ENCODE measurements at regions not wholly inside any gene's neighbourhood (a gene's known extent, or its start where the extent isn't known, plus 50 kb on each side); places are given as distances from the start of the nearest gene placed in this dataset.

DNA sequence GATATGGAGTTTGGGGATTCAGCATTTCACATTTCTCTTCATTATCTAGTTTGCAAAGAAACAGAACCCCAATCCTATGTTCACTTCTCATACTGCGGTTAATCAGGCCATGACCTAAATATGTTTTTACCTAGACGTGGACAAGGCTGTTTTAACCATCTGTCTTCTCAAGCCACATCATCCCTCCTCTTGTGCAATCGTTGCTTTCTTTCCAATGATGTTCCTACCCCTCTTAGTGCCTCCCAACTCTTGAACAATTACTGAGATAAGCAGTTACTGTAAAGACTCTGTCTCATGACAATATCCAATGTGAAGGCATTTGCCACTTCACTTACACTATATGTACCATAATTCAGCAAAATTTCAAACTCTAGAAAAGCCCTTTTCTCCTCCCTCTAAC, 406.2 kb downstream of the LIG4 start (continued):
- TF ChIP-seq, protein P1, sequence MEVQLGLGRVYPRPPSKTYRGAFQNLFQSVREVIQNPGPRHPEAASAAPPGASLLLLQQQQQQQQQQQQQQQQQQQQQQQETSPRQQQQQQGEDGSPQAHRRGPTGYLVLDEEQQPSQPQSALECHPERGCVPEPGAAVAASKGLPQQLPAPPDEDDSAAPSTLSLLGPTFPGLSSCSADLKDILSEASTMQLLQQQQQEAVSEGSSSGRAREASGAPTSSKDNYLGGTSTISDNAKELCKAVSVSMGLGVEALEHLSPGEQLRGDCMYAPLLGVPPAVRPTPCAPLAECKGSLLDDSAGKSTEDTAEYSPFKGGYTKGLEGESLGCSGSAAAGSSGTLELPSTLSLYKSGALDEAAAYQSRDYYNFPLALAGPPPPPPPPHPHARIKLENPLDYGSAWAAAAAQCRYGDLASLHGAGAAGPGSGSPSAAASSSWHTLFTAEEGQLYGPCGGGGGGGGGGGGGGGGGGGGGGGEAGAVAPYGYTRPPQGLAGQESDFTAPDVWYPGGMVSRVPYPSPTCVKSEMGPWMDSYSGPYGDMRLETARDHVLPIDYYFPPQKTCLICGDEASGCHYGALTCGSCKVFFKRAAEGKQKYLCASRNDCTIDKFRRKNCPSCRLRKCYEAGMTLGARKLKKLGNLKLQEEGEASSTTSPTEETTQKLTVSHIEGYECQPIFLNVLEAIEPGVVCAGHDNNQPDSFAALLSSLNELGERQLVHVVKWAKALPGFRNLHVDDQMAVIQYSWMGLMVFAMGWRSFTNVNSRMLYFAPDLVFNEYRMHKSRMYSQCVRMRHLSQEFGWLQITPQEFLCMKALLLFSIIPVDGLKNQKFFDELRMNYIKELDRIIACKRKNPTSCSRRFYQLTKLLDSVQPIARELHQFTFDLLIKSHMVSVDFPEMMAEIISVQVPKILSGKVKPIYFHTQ (CRISPR knock-in tag; IDR thresholded peaks at IDR 0.05) = no peak
- TF ChIP-seq, protein P2, sequence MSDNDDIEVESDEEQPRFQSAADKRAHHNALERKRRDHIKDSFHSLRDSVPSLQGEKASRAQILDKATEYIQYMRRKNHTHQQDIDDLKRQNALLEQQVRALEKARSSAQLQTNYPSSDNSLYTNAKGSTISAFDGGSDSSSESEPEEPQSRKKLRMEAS (CRISPR knock-in tag; IDR thresholded peaks at IDR 0.05) = no peak
- no peak for TF ChIP-seq SP1 (CRISPR knock-in tag; conservative IDR thresholded peaks at IDR 0.05)
- TF ChIP-seq, protein P3, sequence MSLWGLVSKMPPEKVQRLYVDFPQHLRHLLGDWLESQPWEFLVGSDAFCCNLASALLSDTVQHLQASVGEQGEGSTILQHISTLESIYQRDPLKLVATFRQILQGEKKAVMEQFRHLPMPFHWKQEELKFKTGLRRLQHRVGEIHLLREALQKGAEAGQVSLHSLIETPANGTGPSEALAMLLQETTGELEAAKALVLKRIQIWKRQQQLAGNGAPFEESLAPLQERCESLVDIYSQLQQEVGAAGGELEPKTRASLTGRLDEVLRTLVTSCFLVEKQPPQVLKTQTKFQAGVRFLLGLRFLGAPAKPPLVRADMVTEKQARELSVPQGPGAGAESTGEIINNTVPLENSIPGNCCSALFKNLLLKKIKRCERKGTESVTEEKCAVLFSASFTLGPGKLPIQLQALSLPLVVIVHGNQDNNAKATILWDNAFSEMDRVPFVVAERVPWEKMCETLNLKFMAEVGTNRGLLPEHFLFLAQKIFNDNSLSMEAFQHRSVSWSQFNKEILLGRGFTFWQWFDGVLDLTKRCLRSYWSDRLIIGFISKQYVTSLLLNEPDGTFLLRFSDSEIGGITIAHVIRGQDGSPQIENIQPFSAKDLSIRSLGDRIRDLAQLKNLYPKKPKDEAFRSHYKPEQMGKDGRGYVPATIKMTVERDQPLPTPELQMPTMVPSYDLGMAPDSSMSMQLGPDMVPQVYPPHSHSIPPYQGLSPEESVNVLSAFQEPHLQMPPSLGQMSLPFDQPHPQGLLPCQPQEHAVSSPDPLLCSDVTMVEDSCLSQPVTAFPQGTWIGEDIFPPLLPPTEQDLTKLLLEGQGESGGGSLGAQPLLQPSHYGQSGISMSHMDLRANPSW (CRISPR knock-in tag; conservative IDR thresholded peaks at IDR 0.05; ENCODE audit: low read depth) = no peak

DNA sequence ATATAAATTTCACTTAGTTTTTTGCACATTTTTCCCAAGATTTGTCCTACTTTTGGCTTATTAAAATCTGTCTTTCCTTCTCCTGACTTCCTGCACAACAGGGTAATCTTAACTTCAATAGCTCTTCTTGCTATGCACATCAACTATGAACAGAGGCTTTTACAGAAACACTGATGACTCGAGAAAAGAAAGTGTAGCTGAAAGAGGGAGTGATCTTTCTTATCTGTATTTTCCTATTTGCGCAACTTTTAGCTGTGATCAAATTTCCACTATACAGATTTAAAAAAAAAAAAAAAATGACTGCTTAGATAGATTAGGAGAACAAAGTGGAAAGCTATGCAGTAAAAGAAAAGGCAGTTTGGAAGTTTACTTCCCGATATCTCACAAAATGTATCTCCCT, 406.9 kb downstream of the LIG4 start:
- Mint-ChIP-seq H3K27ac (no peak overlapping the region), H3K36me3 (no peaks in the 10 kb centered on the region), H3K4me3 (no peak overlapping the region), H3K4me1 (peaks cover 14% of the 10 kb centered on the region), H3K9me3 (no peaks in the 10 kb centered on the region), H3K27me3 (ENCODE audit: low read depth) (no peaks in the 10 kb centered on the region)
- no peak for ATAC-seq
- DNase-seq (ENCODE audit: low spot score) = no peak
- CTCF ChIA-PET = no interaction called here
- POLR2A ChIA-PET = no interaction called here
- TF ChIP-seq ZNF138 (CRISPR knock-in tag; conservative IDR thresholded peaks at IDR 0.05) = no peak
- TF ChIP-seq, protein P4, sequence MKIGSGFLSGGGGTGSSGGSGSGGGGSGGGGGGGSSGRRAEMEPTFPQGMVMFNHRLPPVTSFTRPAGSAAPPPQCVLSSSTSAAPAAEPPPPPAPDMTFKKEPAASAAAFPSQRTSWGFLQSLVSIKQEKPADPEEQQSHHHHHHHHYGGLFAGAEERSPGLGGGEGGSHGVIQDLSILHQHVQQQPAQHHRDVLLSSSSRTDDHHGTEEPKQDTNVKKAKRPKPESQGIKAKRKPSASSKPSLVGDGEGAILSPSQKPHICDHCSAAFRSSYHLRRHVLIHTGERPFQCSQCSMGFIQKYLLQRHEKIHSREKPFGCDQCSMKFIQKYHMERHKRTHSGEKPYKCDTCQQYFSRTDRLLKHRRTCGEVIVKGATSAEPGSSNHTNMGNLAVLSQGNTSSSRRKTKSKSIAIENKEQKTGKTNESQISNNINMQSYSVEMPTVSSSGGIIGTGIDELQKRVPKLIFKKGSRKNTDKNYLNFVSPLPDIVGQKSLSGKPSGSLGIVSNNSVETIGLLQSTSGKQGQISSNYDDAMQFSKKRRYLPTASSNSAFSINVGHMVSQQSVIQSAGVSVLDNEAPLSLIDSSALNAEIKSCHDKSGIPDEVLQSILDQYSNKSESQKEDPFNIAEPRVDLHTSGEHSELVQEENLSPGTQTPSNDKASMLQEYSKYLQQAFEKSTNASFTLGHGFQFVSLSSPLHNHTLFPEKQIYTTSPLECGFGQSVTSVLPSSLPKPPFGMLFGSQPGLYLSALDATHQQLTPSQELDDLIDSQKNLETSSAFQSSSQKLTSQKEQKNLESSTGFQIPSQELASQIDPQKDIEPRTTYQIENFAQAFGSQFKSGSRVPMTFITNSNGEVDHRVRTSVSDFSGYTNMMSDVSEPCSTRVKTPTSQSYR (CRISPR knock-in tag; IDR thresholded peaks at IDR 0.05) = no peak
- no peak for TF ChIP-seq ZNF416 (CRISPR knock-in tag; IDR thresholded peaks at IDR 0.05)
- TF ChIP-seq, protein P5, sequence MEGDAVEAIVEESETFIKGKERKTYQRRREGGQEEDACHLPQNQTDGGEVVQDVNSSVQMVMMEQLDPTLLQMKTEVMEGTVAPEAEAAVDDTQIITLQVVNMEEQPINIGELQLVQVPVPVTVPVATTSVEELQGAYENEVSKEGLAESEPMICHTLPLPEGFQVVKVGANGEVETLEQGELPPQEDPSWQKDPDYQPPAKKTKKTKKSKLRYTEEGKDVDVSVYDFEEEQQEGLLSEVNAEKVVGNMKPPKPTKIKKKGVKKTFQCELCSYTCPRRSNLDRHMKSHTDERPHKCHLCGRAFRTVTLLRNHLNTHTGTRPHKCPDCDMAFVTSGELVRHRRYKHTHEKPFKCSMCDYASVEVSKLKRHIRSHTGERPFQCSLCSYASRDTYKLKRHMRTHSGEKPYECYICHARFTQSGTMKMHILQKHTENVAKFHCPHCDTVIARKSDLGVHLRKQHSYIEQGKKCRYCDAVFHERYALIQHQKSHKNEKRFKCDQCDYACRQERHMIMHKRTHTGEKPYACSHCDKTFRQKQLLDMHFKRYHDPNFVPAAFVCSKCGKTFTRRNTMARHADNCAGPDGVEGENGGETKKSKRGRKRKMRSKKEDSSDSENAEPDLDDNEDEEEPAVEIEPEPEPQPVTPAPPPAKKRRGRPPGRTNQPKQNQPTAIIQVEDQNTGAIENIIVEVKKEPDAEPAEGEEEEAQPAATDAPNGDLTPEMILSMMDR (IDR thresholded peaks at IDR 0.05) = no peak
- TF ChIP-seq, protein P6, sequence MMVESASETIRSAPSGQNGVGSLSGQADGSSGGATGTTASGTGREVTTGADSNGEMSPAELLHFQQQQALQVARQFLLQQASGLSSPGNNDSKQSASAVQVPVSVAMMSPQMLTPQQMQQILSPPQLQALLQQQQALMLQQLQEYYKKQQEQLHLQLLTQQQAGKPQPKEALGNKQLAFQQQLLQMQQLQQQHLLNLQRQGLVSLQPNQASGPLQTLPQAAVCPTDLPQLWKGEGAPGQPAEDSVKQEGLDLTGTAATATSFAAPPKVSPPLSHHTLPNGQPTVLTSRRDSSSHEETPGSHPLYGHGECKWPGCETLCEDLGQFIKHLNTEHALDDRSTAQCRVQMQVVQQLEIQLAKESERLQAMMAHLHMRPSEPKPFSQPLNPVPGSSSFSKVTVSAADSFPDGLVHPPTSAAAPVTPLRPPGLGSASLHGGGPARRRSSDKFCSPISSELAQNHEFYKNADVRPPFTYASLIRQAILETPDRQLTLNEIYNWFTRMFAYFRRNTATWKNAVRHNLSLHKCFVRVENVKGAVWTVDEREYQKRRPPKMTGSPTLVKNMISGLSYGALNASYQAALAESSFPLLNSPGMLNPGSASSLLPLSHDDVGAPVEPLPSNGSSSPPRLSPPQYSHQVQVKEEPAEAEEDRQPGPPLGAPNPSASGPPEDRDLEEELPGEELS (CRISPR knock-in tag; IDR thresholded peaks at IDR 0.05) = no peak
- no peak for TF ChIP-seq SOX15 (CRISPR knock-in tag; IDR thresholded peaks at IDR 0.05)
- TF ChIP-seq, protein P7, sequence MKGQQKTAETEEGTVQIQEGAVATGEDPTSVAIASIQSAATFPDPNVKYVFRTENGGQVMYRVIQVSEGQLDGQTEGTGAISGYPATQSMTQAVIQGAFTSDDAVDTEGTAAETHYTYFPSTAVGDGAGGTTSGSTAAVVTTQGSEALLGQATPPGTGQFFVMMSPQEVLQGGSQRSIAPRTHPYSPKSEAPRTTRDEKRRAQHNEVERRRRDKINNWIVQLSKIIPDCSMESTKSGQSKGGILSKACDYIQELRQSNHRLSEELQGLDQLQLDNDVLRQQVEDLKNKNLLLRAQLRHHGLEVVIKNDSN (CRISPR knock-in tag; IDR thresholded peaks at IDR 0.05) = no peak
- TF ChIP-seq SMAD3 (CRISPR knock-in tag; IDR thresholded peaks at IDR 0.05; ENCODE audit: borderline replicate concordance) = no peak
- no peak for TF ChIP-seq ZNF423 (CRISPR knock-in tag; IDR thresholded peaks at IDR 0.05)
- TF ChIP-seq, protein P2 (CRISPR knock-in tag; IDR thresholded peaks at IDR 0.05) = no peak
- TF ChIP-seq, protein P8, sequence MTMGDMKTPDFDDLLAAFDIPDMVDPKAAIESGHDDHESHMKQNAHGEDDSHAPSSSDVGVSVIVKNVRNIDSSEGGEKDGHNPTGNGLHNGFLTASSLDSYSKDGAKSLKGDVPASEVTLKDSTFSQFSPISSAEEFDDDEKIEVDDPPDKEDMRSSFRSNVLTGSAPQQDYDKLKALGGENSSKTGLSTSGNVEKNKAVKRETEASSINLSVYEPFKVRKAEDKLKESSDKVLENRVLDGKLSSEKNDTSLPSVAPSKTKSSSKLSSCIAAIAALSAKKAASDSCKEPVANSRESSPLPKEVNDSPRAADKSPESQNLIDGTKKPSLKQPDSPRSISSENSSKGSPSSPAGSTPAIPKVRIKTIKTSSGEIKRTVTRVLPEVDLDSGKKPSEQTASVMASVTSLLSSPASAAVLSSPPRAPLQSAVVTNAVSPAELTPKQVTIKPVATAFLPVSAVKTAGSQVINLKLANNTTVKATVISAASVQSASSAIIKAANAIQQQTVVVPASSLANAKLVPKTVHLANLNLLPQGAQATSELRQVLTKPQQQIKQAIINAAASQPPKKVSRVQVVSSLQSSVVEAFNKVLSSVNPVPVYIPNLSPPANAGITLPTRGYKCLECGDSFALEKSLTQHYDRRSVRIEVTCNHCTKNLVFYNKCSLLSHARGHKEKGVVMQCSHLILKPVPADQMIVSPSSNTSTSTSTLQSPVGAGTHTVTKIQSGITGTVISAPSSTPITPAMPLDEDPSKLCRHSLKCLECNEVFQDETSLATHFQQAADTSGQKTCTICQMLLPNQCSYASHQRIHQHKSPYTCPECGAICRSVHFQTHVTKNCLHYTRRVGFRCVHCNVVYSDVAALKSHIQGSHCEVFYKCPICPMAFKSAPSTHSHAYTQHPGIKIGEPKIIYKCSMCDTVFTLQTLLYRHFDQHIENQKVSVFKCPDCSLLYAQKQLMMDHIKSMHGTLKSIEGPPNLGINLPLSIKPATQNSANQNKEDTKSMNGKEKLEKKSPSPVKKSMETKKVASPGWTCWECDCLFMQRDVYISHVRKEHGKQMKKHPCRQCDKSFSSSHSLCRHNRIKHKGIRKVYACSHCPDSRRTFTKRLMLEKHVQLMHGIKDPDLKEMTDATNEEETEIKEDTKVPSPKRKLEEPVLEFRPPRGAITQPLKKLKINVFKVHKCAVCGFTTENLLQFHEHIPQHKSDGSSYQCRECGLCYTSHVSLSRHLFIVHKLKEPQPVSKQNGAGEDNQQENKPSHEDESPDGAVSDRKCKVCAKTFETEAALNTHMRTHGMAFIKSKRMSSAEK (CRISPR knock-in tag; IDR thresholded peaks at IDR 0.05; ENCODE audit: borderline replicate concordance) = no peak
- TF ChIP-seq, protein P9, sequence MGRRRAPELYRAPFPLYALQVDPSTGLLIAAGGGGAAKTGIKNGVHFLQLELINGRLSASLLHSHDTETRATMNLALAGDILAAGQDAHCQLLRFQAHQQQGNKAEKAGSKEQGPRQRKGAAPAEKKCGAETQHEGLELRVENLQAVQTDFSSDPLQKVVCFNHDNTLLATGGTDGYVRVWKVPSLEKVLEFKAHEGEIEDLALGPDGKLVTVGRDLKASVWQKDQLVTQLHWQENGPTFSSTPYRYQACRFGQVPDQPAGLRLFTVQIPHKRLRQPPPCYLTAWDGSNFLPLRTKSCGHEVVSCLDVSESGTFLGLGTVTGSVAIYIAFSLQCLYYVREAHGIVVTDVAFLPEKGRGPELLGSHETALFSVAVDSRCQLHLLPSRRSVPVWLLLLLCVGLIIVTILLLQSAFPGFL (CRISPR knock-in tag; IDR thresholded peaks at IDR 0.05; ENCODE audit: borderline replicate concordance) = no peak
